ENCODE measurements at regions not wholly inside any gene's neighbourhood (a gene's known extent, or its start where the extent isn't known, plus 50 kb on each side); places are given as distances from the start of the nearest gene placed in this dataset.

- TF ChIP-seq POLR2A (IDR thresholded peaks at IDR 0.05) (no peak), CTCF (IDR thresholded peaks at IDR 0.05) (no peak)
These were observed 151.0 kb upstream of the RPS6KA2 start for GRCh38 chr6:166778046-166778445.
